ENCODE measurements at regions not wholly inside any gene's neighbourhood (a gene's known extent, or its start where the extent isn't known, plus 50 kb on each side); places are given as distances from the start of the nearest gene placed in this dataset.

- no peaks in the 10 kb centered on the region for H3K36me3 ChIP-seq (ENCODE audit: control insufficient read depth, insufficient read depth, low read length)
- no peaks in the 10 kb centered on the region for H3K9me3 ChIP-seq (replicated peaks; ENCODE audit: control insufficient read depth, insufficient read depth, low read depth, low read length)
- no peak overlapping the region for H2AFZ ChIP-seq (ENCODE audit: low read depth, low read length)
- intact Hi-C loops (cut with micrococcal nuclease) (no loop called here), in situ Hi-C loops (cut with MboI) (no loop called here)
- WGBS (ENCODE audit: insufficient coverage, low coverage, missing lambda C conversion rate): 2% methylated on average over 3 of the region's 3 CpGs
- DNase-seq (ENCODE audit: extremely low read depth in 1 of 4, low spot score in 3 of 4): no peak
- no peaks in the 10 kb centered on the region for H3K9me1 ChIP-seq (ENCODE audit: control insufficient read depth, insufficient read depth, low read length)
- no peak for FAIRE-seq
- H3K27ac ChIP-seq (ENCODE audit: extremely low read depth, low read depth, low read length): no peak overlapping the region
- no peaks in the 10 kb centered on the region for H3K4me1 ChIP-seq (replicated peaks in 1 of 2; ENCODE audit: control insufficient read depth in 2 of 2, insufficient read depth in 2 of 2, low read length in 2 of 2)
- no peak for ATAC-seq
- H3K27me3 ChIP-seq (ENCODE audit: control insufficient read depth in 2 of 2, insufficient read depth in 2 of 2, low read length in 2 of 2): no peaks in the 10 kb centered on the region
- no peaks in the 10 kb centered on the region for H4K20me1 ChIP-seq (replicated peaks; ENCODE audit: control insufficient read depth, insufficient read depth, low read length)
- TF ChIP-seq TEAD1 (CRISPR knock-in tag; IDR thresholded peaks at IDR 0.05): no peak
- no peak for TF ChIP-seq E2F5 (CRISPR knock-in tag; IDR thresholded peaks at IDR 0.05)
- TF ChIP-seq MITF (IDR thresholded peaks at IDR 0.05): no peak
- BruUV-seq (replicated peaks): no TSS peak
- CTCF ChIA-PET (ENCODE audit: low intra/inter-chr PET ratio): no interaction called here
- no peaks in the 10 kb centered on the region for H3K79me2 ChIP-seq (ENCODE audit: control insufficient read depth, insufficient read depth, low read length)
- POLR2A ChIA-PET: no interaction called here
- H3K9ac ChIP-seq (ENCODE audit: insufficient read depth in 1 of 2, low read depth in 2 of 2, low read length in 2 of 2): no peak overlapping the region
- H3K4me3 ChIP-seq: no peak overlapping the region
- H3K4me2 ChIP-seq (ENCODE audit: insufficient read depth, low read length): no peak overlapping the region
These were observed 527.0 kb downstream of the RAB28 start for GRCh38 chr4:12957108-12957507.

GRCh38 chr4:12956026-12956425 lies 528.1 kb downstream of the RAB28 start:
- Histone ChIP-seq H3K27me3 (ENCODE audit: control insufficient read depth in 2 of 2, insufficient read depth in 2 of 2, low read length in 2 of 2) (no peaks in the 10 kb centered on the region), H3K9ac (ENCODE audit: insufficient read depth in 1 of 2, low read depth in 2 of 2, low read length in 2 of 2) (no peak overlapping the region), H3K79me2 (ENCODE audit: control insufficient read depth, insufficient read depth, low read length) (no peaks in the 10 kb centered on the region), H3K4me2 (ENCODE audit: insufficient read depth, low read length) (no peak overlapping the region), H3K4me3 (no peak overlapping the region), H4K20me1 (replicated peaks; ENCODE audit: control insufficient read depth, insufficient read depth, low read length) (no peaks in the 10 kb centered on the region), H3K9me1 (ENCODE audit: control insufficient read depth, insufficient read depth, low read length) (no peaks in the 10 kb centered on the region), H2AFZ (ENCODE audit: low read depth, low read length) (no peak overlapping the region), H3K9me3 (replicated peaks; ENCODE audit: control insufficient read depth, insufficient read depth, low read depth, low read length) (no peaks in the 10 kb centered on the region), H3K4me1 (replicated peaks in 1 of 2; ENCODE audit: control insufficient read depth in 2 of 2, insufficient read depth in 2 of 2, low read length in 2 of 2) (no peaks in the 10 kb centered on the region), H3K27ac (ENCODE audit: extremely low read depth, low read depth, low read length) (no peak overlapping the region), H3K36me3 (ENCODE audit: control insufficient read depth, insufficient read depth, low read length) (no peaks in the 10 kb centered on the region)
- ChIA-PET POLR2A (no interaction called here), CTCF (ENCODE audit: low intra/inter-chr PET ratio) (no interaction called here)
- intact Hi-C loops (cut with micrococcal nuclease): no loop called here
- DNase-seq (ENCODE audit: extremely low read depth in 1 of 4, low spot score in 3 of 4) (no peak), ATAC-seq (no peak), FAIRE-seq (no peak)
- BruUV-seq (replicated peaks): no TSS peak
- 0% methylated on average over 2 of the region's 2 CpGs for WGBS (ENCODE audit: insufficient coverage, low coverage, missing lambda C conversion rate)
- in situ Hi-C loops (cut with MboI): no loop called here
- TF ChIP-seq RB1 (IDR thresholded peaks at IDR 0.05; ENCODE audit: low read depth) (no peak), CBX5 (IDR thresholded peaks at IDR 0.05; ENCODE audit: borderline replicate concordance, low read depth) (no peak), PURB (CRISPR knock-in tag; IDR thresholded peaks at IDR 0.05; ENCODE audit: low read depth) (no peak), ZNF280A (IDR thresholded peaks at IDR 0.05; ENCODE audit: low read depth, partially characterized antibody) (no peak), ZNF224 (CRISPR knock-in tag; IDR thresholded peaks at IDR 0.05) (no peak), STAT6 (CRISPR knock-in tag; IDR thresholded peaks at IDR 0.05) (no peak), SMAD1 (IDR thresholded peaks at IDR 0.05; ENCODE audit: low read depth, low read length, partially characterized antibody) (no peak)

Measured in K562 (cell line).